ENCODE measurements at regions not wholly inside any gene's neighbourhood (a gene's known extent, or its start where the extent isn't known, plus 50 kb on each side); places are given as distances from the start of the nearest gene placed in this dataset.

- no peak overlapping the region for H3K27ac ChIP-seq (ENCODE audit: low read depth, low read length)
- H3K4me3 ChIP-seq (ENCODE audit: low read depth, low read length) = no peak overlapping the region
- no peaks in the 10 kb centered on the region for H3K36me3 ChIP-seq (ENCODE audit: control insufficient read depth, insufficient read depth, low read length)
- DNase-seq (ENCODE audit: low read depth in 4 of 6, low spot score in 6 of 6) = no peak
- no peaks in the 10 kb centered on the region for H3K27me3 ChIP-seq (ENCODE audit: control insufficient read depth, insufficient read depth, low read length)
- WGBS (ENCODE audit: insufficient coverage) = no CpG with 5 or more reads among the region's 2 CpGs
- H3K9me3 ChIP-seq (ENCODE audit: control insufficient read depth, insufficient read depth, low read length) = no peaks in the 10 kb centered on the region
- no peaks in the 10 kb centered on the region for H3K4me1 ChIP-seq (ENCODE audit: control insufficient read depth, insufficient read depth, low read length)
Measured at GRCh38 chr5:159782995-159783300, 133.3 kb upstream of the ADRA1B start.

DNA sequence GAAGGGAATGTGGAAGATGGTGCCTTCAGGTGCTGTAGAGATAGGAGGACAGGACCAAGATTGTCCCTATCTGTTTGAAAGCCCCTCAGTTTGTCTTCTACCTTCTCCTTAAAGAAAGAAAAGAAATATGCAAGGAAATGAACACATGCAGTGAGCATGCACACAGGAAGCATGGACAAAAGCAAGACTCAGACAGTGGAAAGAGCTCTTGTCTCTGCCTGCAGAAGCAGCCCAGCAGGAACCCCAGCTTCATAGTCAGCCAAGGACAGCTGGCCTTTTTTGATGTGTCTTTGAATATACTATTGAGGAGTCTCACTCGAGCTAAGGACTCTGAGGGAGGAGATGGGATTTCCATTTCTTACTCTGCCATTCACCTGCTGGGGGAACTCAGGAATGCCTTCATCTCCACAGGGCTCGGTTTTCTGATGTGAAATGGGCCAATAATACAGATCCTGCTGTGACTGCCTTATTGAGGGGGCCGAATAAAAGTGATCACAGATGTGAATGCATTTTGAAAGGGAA lies 132.5 kb upstream of the ADRA1B start:
- H3K27me3 ChIP-seq (ENCODE audit: control insufficient read depth, insufficient read depth, low read length) = no peaks in the 10 kb centered on the region
- no peaks in the 10 kb centered on the region for H3K9me3 ChIP-seq (ENCODE audit: control insufficient read depth, insufficient read depth, low read length)
- 80% methylated on average over 2 of the region's 3 CpGs for WGBS (ENCODE audit: insufficient coverage)
- no peak for DNase-seq (ENCODE audit: low read depth in 4 of 6, low spot score in 6 of 6)
- H3K36me3 ChIP-seq (ENCODE audit: control insufficient read depth, insufficient read depth, low read length) = no peaks in the 10 kb centered on the region
- no peak overlapping the region for H3K4me3 ChIP-seq (ENCODE audit: low read depth, low read length)
- no peaks in the 10 kb centered on the region for H3K4me1 ChIP-seq (ENCODE audit: control insufficient read depth, insufficient read depth, low read length)
- no peak overlapping the region for H3K27ac ChIP-seq (ENCODE audit: low read depth, low read length)

- no peaks in the 10 kb centered on the region for H3K36me3 ChIP-seq (ENCODE audit: control insufficient read depth, insufficient read depth, low read length)
- H3K27ac ChIP-seq (ENCODE audit: low read depth, low read length) = no peak overlapping the region
- H3K27me3 ChIP-seq (ENCODE audit: control insufficient read depth, insufficient read depth, low read length) = no peaks in the 10 kb centered on the region
- H3K9me3 ChIP-seq (ENCODE audit: control insufficient read depth, insufficient read depth, low read length) = no peaks in the 10 kb centered on the region
- H3K4me3 ChIP-seq (ENCODE audit: low read depth, low read length) = no peak overlapping the region
- DNase-seq (ENCODE audit: low read depth in 4 of 6, low spot score in 6 of 6) = no peak
- H3K4me1 ChIP-seq (ENCODE audit: control insufficient read depth, insufficient read depth, low read length) = no peaks in the 10 kb centered on the region
Measured at GRCh38 chr5:159784993-159785392, 131.3 kb upstream of the ADRA1B start.

GRCh38 chr5:159785656-159786055 lies 130.6 kb upstream of the ADRA1B start:
- Histone ChIP-seq H3K27me3 (ENCODE audit: control insufficient read depth, insufficient read depth, low read length) (no peaks in the 10 kb centered on the region), H3K27ac (ENCODE audit: low read depth, low read length) (no peak overlapping the region), H3K9me3 (ENCODE audit: control insufficient read depth, insufficient read depth, low read length) (no peaks in the 10 kb centered on the region), H3K4me3 (ENCODE audit: low read depth, low read length) (no peak overlapping the region), H3K4me1 (ENCODE audit: control insufficient read depth, insufficient read depth, low read length) (no peaks in the 10 kb centered on the region), H3K36me3 (ENCODE audit: control insufficient read depth, insufficient read depth, low read length) (no peaks in the 10 kb centered on the region)
- 50% methylated on average over 1 of the region's 3 CpGs for WGBS (ENCODE audit: insufficient coverage)
- no peak for DNase-seq (ENCODE audit: low read depth in 4 of 6, low spot score in 6 of 6)

DNA sequence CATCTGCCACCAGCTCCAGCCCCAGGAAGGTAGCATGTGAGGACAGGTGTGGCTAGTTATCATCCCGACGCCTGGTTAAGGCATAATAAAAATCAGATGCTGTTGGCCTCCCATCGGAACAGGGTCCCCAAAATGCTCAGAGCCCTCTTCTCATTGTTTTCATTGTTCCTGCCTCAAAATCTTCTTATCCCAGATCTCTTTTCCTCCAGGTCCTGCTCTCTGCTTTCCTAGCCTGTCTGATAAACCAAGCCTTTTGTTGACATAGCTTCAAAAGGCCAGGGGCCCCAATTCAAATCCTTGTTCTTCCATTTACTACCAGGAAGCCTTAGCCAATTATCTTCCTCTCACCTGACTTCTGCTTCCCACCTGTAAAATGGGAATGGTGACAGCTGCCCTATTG lies 130.1 kb upstream of the ADRA1B start:
- H3K4me1 ChIP-seq (ENCODE audit: control insufficient read depth, insufficient read depth, low read length) = no peaks in the 10 kb centered on the region
- H3K27ac ChIP-seq (ENCODE audit: low read depth, low read length) = no peak overlapping the region
- H3K9me3 ChIP-seq (ENCODE audit: control insufficient read depth, insufficient read depth, low read length) = no peaks in the 10 kb centered on the region
- no peaks in the 10 kb centered on the region for H3K27me3 ChIP-seq (ENCODE audit: control insufficient read depth, insufficient read depth, low read length)
- H3K36me3 ChIP-seq (ENCODE audit: control insufficient read depth, insufficient read depth, low read length) = no peaks in the 10 kb centered on the region
- H3K4me3 ChIP-seq (ENCODE audit: low read depth, low read length) = no peak overlapping the region
- DNase-seq (ENCODE audit: low read depth in 4 of 6, low spot score in 6 of 6) = no peak
- 96% methylated on average over 3 of the region's 3 CpGs for WGBS (ENCODE audit: insufficient coverage)

DNA sequence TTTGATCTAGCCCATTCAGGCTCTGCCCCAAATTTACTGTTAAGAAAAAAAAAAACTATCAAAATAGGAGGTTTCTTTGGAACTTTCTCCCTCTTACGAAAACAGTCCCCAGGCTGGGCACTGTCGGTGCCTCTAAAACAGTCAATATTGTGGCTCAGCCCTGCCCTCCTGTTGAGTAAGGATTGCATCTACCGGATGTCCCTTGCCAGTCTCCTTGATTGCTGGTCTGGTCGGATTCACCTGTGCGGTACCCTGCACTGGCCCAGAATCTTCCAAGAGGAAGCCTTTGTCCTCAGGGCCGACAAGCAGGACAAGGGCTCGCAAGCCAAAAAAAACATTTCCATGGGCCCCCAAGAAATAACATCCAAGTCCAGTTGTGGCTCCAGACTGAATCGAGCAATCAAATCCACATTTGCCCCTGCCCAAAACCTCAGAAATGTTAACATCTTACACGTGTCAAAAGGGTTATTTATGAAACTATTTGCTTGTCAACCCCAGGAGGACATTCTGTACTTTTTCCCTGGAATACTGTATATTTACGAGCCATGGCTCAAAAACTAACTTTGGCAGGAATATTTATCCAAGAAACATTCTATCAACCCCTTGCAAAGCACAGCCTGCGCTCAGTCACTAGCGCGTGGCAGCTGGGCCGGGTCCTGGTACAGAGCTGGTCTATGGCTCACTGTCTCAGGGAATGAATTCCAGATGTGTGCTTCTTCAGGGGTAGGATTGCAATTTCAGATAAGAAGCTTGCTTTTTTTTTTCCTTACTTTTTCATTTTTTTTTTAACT lies 129.2 kb upstream of the ADRA1B start:
- Histone ChIP-seq H3K27ac (ENCODE audit: low read depth, low read length) (no peak overlapping the region), H3K9me3 (ENCODE audit: control insufficient read depth, insufficient read depth, low read length) (no peaks in the 10 kb centered on the region), H3K4me1 (ENCODE audit: control insufficient read depth, insufficient read depth, low read length) (no peaks in the 10 kb centered on the region), H3K4me3 (ENCODE audit: low read depth, low read length) (no peak overlapping the region), H3K36me3 (ENCODE audit: control insufficient read depth, insufficient read depth, low read length) (no peaks in the 10 kb centered on the region), H3K27me3 (ENCODE audit: control insufficient read depth, insufficient read depth, low read length) (no peaks in the 10 kb centered on the region)
- 91% methylated on average over 8 of the region's 14 CpGs for WGBS (ENCODE audit: insufficient coverage)
- no peak for DNase-seq (ENCODE audit: low read depth in 4 of 6, low spot score in 6 of 6)

DNA sequence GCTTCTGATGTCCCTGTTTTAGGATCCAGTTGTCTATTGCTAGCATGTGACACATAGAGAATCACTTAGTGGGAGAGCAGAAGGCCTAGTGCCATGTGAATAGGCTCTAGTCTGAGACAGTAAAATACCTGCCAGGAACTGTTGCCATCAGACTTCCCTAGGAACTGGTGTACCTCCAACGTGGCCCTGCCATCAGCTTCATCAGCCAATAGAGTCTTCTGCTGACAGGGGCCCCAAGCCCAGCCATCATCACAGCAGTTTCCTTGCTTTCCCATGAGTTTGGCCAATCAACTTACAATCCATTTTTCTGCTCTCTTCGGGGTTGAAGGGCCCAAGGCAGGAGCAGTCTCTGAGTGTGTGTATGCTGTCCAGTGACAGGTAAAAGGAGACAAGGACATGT lies 128.4 kb upstream of the ADRA1B start:
- no peaks in the 10 kb centered on the region for H3K4me1 ChIP-seq (ENCODE audit: control insufficient read depth, insufficient read depth, low read length)
- H3K27me3 ChIP-seq (ENCODE audit: control insufficient read depth, insufficient read depth, low read length) = no peaks in the 10 kb centered on the region
- no peak overlapping the region for H3K4me3 ChIP-seq (ENCODE audit: low read depth, low read length)
- no peaks in the 10 kb centered on the region for H3K36me3 ChIP-seq (ENCODE audit: control insufficient read depth, insufficient read depth, low read length)
- no peak overlapping the region for H3K27ac ChIP-seq (ENCODE audit: low read depth, low read length)
- WGBS (ENCODE audit: insufficient coverage) = 54% methylated on average over 1 of the region's 2 CpGs
- H3K9me3 ChIP-seq (ENCODE audit: control insufficient read depth, insufficient read depth, low read length) = no peaks in the 10 kb centered on the region
- DNase-seq (ENCODE audit: low read depth in 4 of 6, low spot score in 6 of 6) = no peak

DNA sequence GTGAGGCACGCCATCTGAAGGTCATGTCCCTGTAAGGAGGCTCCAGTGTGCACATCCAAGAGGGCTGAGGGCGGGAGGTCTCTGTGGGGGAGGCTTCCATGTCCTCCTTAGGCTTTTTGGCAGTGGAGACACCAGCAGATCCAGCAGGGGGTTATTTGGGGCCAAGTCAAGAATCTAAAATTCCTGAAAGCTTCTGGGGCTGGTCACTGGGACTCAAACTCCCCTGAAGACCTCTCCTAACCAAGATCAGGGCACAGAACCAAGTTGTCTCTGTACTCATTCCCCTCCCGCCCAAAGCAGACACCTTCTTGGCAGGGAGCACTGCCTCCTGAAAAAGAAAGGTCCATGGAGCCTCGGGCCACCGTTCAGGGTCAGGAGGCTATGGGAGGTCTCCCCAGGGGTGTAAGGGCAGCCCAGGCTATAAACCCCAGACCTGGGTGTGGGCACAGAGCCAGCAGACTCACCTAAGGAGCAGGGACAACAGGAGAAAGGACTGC lies 127.4 kb upstream of the ADRA1B start:
- no peak for DNase-seq (ENCODE audit: low read depth in 4 of 6, low spot score in 6 of 6)
- Histone ChIP-seq H3K9me3 (ENCODE audit: control insufficient read depth, insufficient read depth, low read length) (no peaks in the 10 kb centered on the region), H3K27me3 (ENCODE audit: control insufficient read depth, insufficient read depth, low read length) (no peaks in the 10 kb centered on the region), H3K27ac (ENCODE audit: low read depth, low read length) (no peak overlapping the region), H3K36me3 (ENCODE audit: control insufficient read depth, insufficient read depth, low read length) (no peaks in the 10 kb centered on the region), H3K4me3 (ENCODE audit: low read depth, low read length) (no peak overlapping the region), H3K4me1 (ENCODE audit: control insufficient read depth, insufficient read depth, low read length) (no peaks in the 10 kb centered on the region)
- 91% methylated on average over 5 of the region's 5 CpGs for WGBS (ENCODE audit: insufficient coverage)

DNA sequence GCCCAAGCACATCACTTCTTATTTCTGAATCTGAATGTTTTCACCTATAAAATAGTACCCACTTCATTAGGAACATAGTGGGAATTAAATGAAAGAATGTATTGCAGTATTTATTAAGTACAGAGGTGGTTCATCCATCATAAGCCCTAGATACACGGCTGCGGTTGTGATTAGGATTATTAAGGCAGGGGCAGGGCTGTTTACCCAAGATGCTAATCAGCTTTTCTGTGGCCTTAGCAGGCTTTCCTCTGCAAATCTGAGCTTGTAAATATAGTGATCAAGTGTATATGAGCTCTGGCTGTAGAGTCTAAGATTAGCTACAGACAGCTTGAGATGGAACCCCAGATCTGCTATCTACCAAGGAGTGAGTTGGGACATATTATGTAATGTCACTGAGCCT lies 124.1 kb upstream of the ADRA1B start:
- 79% methylated on average over 2 of the region's 2 CpGs for WGBS (ENCODE audit: insufficient coverage)
- H3K4me3 ChIP-seq (ENCODE audit: low read depth, low read length) = no peak overlapping the region

GRCh38 chr5:159797261-159797970 lies 118.9 kb upstream of the ADRA1B start:
- Histone ChIP-seq H3K27ac (ENCODE audit: low read depth, low read length) (no peak overlapping the region), H3K9me3 (ENCODE audit: control insufficient read depth, insufficient read depth, low read length) (no peaks in the 10 kb centered on the region), H3K4me3 (ENCODE audit: low read depth, low read length) (no peak overlapping the region), H3K36me3 (ENCODE audit: control insufficient read depth, insufficient read depth, low read length) (no peaks in the 10 kb centered on the region), H3K4me1 (ENCODE audit: control insufficient read depth, insufficient read depth, low read length) (no peaks in the 10 kb centered on the region), H3K27me3 (ENCODE audit: control insufficient read depth, insufficient read depth, low read length) (no peaks in the 10 kb centered on the region)
- no peak for DNase-seq (ENCODE audit: low read depth in 4 of 6, low spot score in 6 of 6)
- 80% methylated on average over 1 of the region's 4 CpGs for WGBS (ENCODE audit: insufficient coverage)

More for the DNA sequence above, 124.1 kb upstream of the ADRA1B start:
- Histone ChIP-seq H3K27ac (ENCODE audit: low read depth, low read length) (no peak overlapping the region), H3K36me3 (ENCODE audit: control insufficient read depth, insufficient read depth, low read length) (no peaks in the 10 kb centered on the region), H3K9me3 (ENCODE audit: control insufficient read depth, insufficient read depth, low read length) (no peaks in the 10 kb centered on the region), H3K4me1 (ENCODE audit: control insufficient read depth, insufficient read depth, low read length) (no peaks in the 10 kb centered on the region), H3K27me3 (ENCODE audit: control insufficient read depth, insufficient read depth, low read length) (no peaks in the 10 kb centered on the region)
- DNase-seq (ENCODE audit: low read depth in 4 of 6, low spot score in 6 of 6) = no peak
